ENCODE measurements at regions not wholly inside any gene's neighbourhood (a gene's known extent, or its start where the extent isn't known, plus 50 kb on each side); places are given as distances from the start of the nearest gene placed in this dataset.

DNA sequence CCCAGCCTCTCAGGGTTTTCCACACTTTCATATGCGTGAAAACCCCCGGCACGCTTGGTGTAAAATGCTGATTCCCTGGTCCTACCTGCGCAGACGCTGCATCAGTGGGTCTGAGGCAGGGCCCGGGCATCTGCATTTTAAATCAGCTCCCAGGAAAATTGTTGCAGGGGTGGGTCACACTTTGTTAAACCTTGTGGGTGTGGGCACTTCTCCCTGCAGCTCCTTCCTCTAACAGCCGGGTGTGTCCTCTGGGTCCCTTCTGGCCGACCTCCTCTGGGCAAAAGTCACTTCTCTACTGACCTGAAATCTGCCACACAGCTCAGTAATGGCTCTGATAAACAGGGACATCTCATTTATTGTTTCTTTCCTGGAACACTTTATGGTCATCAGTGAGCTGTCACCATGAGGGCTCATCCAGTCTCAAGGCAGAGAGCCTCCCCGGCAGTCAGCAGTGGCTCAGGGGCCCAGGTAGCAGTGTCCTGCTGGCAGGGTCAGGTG lies 52.8 kb upstream of the TMPRSS2 start:
- peaks cover 37% of the 10 kb centered on the region for H3K27me3 Mint-ChIP-seq (ENCODE audit: low read depth)
- no peak for ATAC-seq (replicated peaks in 1 of 2)
- H3K27ac Mint-ChIP-seq: no peak overlapping the region
- H3K4me3 Mint-ChIP-seq: no peak overlapping the region
- H3K9me3 Mint-ChIP-seq: peaks cover 0 to 3% of the 10 kb centered on the region in 2 donors
- peaks cover 18% of the 10 kb centered on the region for H3K4me1 Mint-ChIP-seq (ENCODE audit: low read depth)
- no peaks in the 10 kb centered on the region for H3K36me3 Mint-ChIP-seq (ENCODE audit: insufficient read depth in 2 of 2)
- no peak for DNase-seq

GRCh38 chr21:41559658-41560631 lies 52.0 kb upstream of the TMPRSS2 start:
- Mint-ChIP-seq H3K27me3 (ENCODE audit: low read depth) (peaks cover 33% of the 10 kb centered on the region), H3K9me3 (no peaks in the 10 kb centered on the region), H3K36me3 (ENCODE audit: insufficient read depth in 2 of 2) (no peaks in the 10 kb centered on the region), H3K4me3 (peak overlapping the region in 1 of 2 donors; percentile 25), H3K4me1 (ENCODE audit: low read depth) (peaks cover 13% of the 10 kb centered on the region), H3K27ac (no peak overlapping the region)
- ATAC-seq (replicated peaks in 1 of 2): peak; percentile 68 to 85
- DNase-seq: peak; percentile 12 to 35

DNA sequence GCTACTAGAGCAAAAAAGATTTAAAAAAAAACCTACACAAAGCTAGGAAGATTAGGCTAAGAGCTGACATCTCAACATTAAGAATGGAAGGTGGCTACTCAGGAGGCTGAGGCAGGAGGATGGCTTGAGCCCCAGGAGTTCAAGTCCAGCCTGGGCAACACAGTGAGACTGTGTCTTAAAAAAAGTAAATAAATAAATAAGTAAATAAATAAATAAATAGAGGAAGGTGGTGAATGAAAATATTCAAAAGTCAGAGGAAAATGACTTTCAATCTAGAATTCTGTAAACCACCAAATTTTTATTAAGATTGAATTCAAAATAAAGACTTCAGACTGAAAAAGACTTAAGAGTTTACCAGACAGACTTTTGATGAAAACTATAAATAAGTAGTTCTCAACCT lies 50.9 kb upstream of the TMPRSS2 start:
- Mint-ChIP-seq H3K4me3 (no peak overlapping the region), H3K9me3 (no peaks in the 10 kb centered on the region), H3K36me3 (ENCODE audit: insufficient read depth in 2 of 2) (no peaks in the 10 kb centered on the region), H3K27ac (no peak overlapping the region), H3K4me1 (ENCODE audit: low read depth) (peaks cover 10% of the 10 kb centered on the region), H3K27me3 (ENCODE audit: low read depth) (peaks cover 31% of the 10 kb centered on the region)
- no peak for ATAC-seq (replicated peaks in 1 of 2)
- no peak for DNase-seq

DNA sequence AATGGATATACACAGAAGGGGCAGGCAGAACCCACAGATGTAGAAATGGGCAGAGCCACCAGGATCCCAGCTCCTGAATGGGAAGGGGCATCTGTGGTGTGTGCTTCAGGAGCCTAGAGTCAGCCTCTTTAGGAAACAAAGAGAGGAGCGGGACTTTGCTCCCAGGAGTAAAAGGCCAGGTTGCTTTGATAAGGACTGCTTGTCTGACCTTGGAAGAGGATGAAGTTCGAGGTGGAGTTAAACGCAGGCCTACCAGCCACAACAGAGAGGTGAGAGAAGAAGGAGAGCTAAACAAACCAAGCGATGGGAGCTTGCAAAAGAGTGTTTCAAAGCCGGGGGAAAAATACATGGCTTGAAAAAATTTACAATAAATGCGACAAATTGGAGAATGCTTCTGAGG lies 49.9 kb upstream of the TMPRSS2 start:
- ATAC-seq (replicated peaks in 1 of 2) (no peak), DNase-seq (no peak)
- Mint-ChIP-seq H3K4me3 (no peak overlapping the region), H3K36me3 (ENCODE audit: insufficient read depth in 2 of 2) (no peaks in the 10 kb centered on the region), H3K9me3 (no peaks in the 10 kb centered on the region), H3K4me1 (ENCODE audit: low read depth) (peaks cover 10% of the 10 kb centered on the region), H3K27me3 (ENCODE audit: low read depth) (peaks cover 23% of the 10 kb centered on the region), H3K27ac (no peak overlapping the region)

Measured in activated T-cell treated with anti-CD3 and anti-CD28 coated beads, Interleukin-2, amount 50 U/mL, for 72 hours (primary cell).